H1 (cell line): ENCODE measurements at regions not wholly inside any gene's neighbourhood (a gene's known extent, or its start where the extent isn't known, plus 50 kb on each side); places are given as distances from the start of the nearest gene placed in this dataset.

ENCODE experiments used
- CTCF ChIA-PET: fragments of 300-600 bp; sonication (Branson Sonifier 250); formaldehyde crosslinking; loops from one replicate; lab custom pipeline; 2021; ENCODE audit not compliant: partially characterized antibody; lab: Charles Lee
- POLR2A ChIA-PET: fragments of 300-600 bp; sonication (Branson Sonifier 250); formaldehyde crosslinking; loops from one replicate; lab custom pipeline; 2021; ENCODE audit warnings: inconsistent platforms; ENCODE audit not compliant: partially characterized antibody; lab: Charles Lee
- DNase-seq, 2 experiments: peaks; one replicate each; pipeline versions ENCODE4 v3.0.0 to v3.0.0-alpha.2; 2010 to 2022; ENCODE audit warnings: low spot score in 2 of 2, low read depth in 1 of 2, mixed read lengths in 1 of 2
- FAIRE-seq: peaks from 2 replicates; lab custom pipeline; 2011; peaks lifted over from hg19 to GRCh38; lab: Jason Lieb, UNC
- H2AFZ ChIP-seq: 2 replicates; pipeline ENCODE4 v1.8.1; 2012; ENCODE audit warnings: low read length, inconsistent platforms
- H2AK5ac ChIP-seq: 2 replicates; pipeline ENCODE4 v1.6.1; 2013; ENCODE audit warnings: low read depth, low read length
- H2BK120ac ChIP-seq: replicated peaks from 2 replicates; pipeline ENCODE3; 2013; ENCODE audit warnings: low read depth, low read length, inconsistent platforms
- H2BK12ac ChIP-seq: 2 replicates; pipeline ENCODE4 v1.6.1; 2013; ENCODE audit warnings: low read depth, low read length
- H2BK15ac ChIP-seq: 2 replicates; pipeline ENCODE4 v1.6.1; 2013; ENCODE audit warnings: low read length
- H2BK20ac ChIP-seq: 2 replicates; pipeline ENCODE4 v1.6.1; 2013; ENCODE audit warnings: low read length
- H2BK5ac ChIP-seq: 2 replicates; pipeline ENCODE4 v1.6.1; 2013; ENCODE audit warnings: low read depth, low read length
- H3K14ac ChIP-seq: 2 replicates; pipeline ENCODE4 v1.6.1; 2013; ENCODE audit warnings: inconsistent platforms; ENCODE audit not compliant: insufficient read length
- H3K18ac ChIP-seq: 2 replicates; pipeline ENCODE4 v1.6.1; 2013; ENCODE audit warnings: low read length; ENCODE audit errors: extremely low read depth
- H3K23ac ChIP-seq: 2 replicates; pipeline ENCODE4 v1.6.1; 2013; ENCODE audit warnings: inconsistent platforms; ENCODE audit not compliant: insufficient read length
- H3K23me2 ChIP-seq: 2 replicates; pipeline ENCODE4 v1.6.1; 2013; ENCODE audit warnings: low read depth, low read length
- H3K27ac ChIP-seq: 2 replicates; pipeline ENCODE4 v1.6.1; 2011; ENCODE audit warnings: low read depth, low read length, inconsistent platforms
- H3K27me3 ChIP-seq, 4 experiments: replicated peaks in 1 of 4; 1 replicate in 1 of 4; 2 replicates in 3 of 4; pipeline versions ENCODE4 v1.6.1 to v1.8.1; 2011 to 2013; ENCODE audit warnings: low read length in 3 of 4, mild to moderate bottlenecking in 3 of 4, inconsistent platforms in 2 of 4, mixed read lengths in 2 of 4, moderate library complexity in 1 of 4; ENCODE audit not compliant: control insufficient read depth in 3 of 4, insufficient read depth in 3 of 4; ENCODE audit errors: extremely low read depth in 1 of 4
- H3K36me3 ChIP-seq, 4 experiments: 2 replicates each; pipeline versions ENCODE4 v1.6.1 to v1.8.1; 2011 to 2013; ENCODE audit warnings: mild to moderate bottlenecking in 4 of 4, low read length in 3 of 4, moderate library complexity in 2 of 4, control low read depth in 1 of 4, inconsistent platforms in 1 of 4; ENCODE audit not compliant: insufficient read depth in 4 of 4, control insufficient read depth in 2 of 4
- H3K4ac ChIP-seq: replicated peaks from 2 replicates; pipeline ENCODE3; 2013; ENCODE audit warnings: low read length, low read depth, mixed read lengths, inconsistent platforms; ENCODE audit not compliant: insufficient read length
- H3K4me1 ChIP-seq, 4 experiments: replicated peaks in 1 of 4; 1 replicate in 1 of 4; 2 replicates in 3 of 4; pipeline versions ENCODE4 v1.6.1 to v1.8.1; 2011 to 2013; ENCODE audit warnings: low read length in 3 of 4, inconsistent platforms in 2 of 4, mixed read lengths in 1 of 4; ENCODE audit not compliant: insufficient read depth in 4 of 4, control insufficient read depth in 3 of 4
- H3K4me2 ChIP-seq, 2 experiments: 2 replicates each; pipeline versions ENCODE4 v1.6.1 to v1.8.1; 2011 to 2013; ENCODE audit warnings: low read depth in 2 of 2, low read length in 2 of 2, control low read depth in 1 of 2, inconsistent platforms in 1 of 2, mild to moderate bottlenecking in 1 of 2; ENCODE audit not compliant: insufficient read depth in 1 of 2
- H3K4me3 ChIP-seq, 4 experiments: fragments of 200-600, 300-600 bp in 1 of 4; sonication (generic), shearing (Covaris generic), sonication (Bioruptor Twin) in 1 of 4; 2 replicates each; pipeline versions ENCODE4 v1.5.1 to v1.8.1; 2011 to 2016; ENCODE audit warnings: low read length in 4 of 4, low read depth in 3 of 4, control low read depth in 2 of 4, inconsistent platforms in 2 of 4, mild to moderate bottlenecking in 2 of 4, mixed read lengths in 1 of 4, moderate library complexity in 1 of 4; ENCODE audit not compliant: insufficient read depth in 2 of 4; ENCODE audit errors: extremely low read depth in 1 of 4
- H3K56ac ChIP-seq: replicated peaks from 2 replicates; pipeline ENCODE3; 2013; ENCODE audit warnings: low read depth, mild to moderate bottlenecking, mixed read lengths, low read length, inconsistent platforms; ENCODE audit not compliant: insufficient read length
- H3K79me1 ChIP-seq: 2 replicates; pipeline ENCODE4 v1.6.1; 2013; ENCODE audit warnings: low read depth, low read length, control low read depth
- H3K79me2 ChIP-seq, 2 experiments: 2 replicates each; pipeline versions ENCODE4 v1.6.1 to v1.8.1; 2012 to 2013; ENCODE audit warnings: low read length in 2 of 2, mild to moderate bottlenecking in 2 of 2, inconsistent platforms in 1 of 2; ENCODE audit not compliant: insufficient read depth in 2 of 2, control insufficient read depth in 1 of 2
- H3K9ac ChIP-seq, 4 experiments: replicated peaks in 1 of 4; 1 replicate in 1 of 4; 2 replicates in 3 of 4; pipeline versions ENCODE4 v1.6.1 to v1.8.1; 2011 to 2013; ENCODE audit warnings: low read depth in 3 of 4, low read length in 3 of 4, control low read depth in 2 of 4, mild to moderate bottlenecking in 2 of 4, moderate library complexity in 2 of 4, inconsistent platforms in 1 of 4; ENCODE audit errors: extremely low read depth in 1 of 4
- H3K9me3 ChIP-seq, 2 experiments: 2 replicates each; pipeline versions ENCODE4 v1.6.1 to v1.8.1; 2012 to 2013; ENCODE audit warnings: mild to moderate bottlenecking in 2 of 2, moderate library complexity in 2 of 2, control low read depth in 1 of 2, inconsistent platforms in 1 of 2, low read depth in 1 of 2, low read length in 1 of 2, mixed read lengths in 1 of 2; ENCODE audit not compliant: insufficient read depth in 2 of 2
- H4K20me1 ChIP-seq, 2 experiments: replicated peaks in 1 of 2; 2 replicates each; pipeline versions ENCODE3 to v1.8.1; 2011 to 2013; ENCODE audit warnings: inconsistent platforms in 2 of 2, low read length in 2 of 2, mild to moderate bottlenecking in 1 of 2; ENCODE audit not compliant: insufficient read depth in 2 of 2, control insufficient read depth in 1 of 2
- H4K5ac ChIP-seq: 2 replicates; pipeline ENCODE4 v1.6.1; 2013; ENCODE audit warnings: low read length, low read depth, mixed read lengths, inconsistent platforms; ENCODE audit not compliant: insufficient read length
- H4K8ac ChIP-seq: 2 replicates; pipeline ENCODE4 v1.8.0; 2013; ENCODE audit warnings: mild to moderate bottlenecking, moderate library complexity, low read length, inconsistent platforms; ENCODE audit not compliant: insufficient read depth; ENCODE audit errors: extremely low read depth
- H4K91ac ChIP-seq: replicated peaks from 2 replicates; pipeline ENCODE3; 2013; ENCODE audit warnings: low read length, mixed read lengths, inconsistent platforms; ENCODE audit not compliant: insufficient read length
- BACH1 ChIP-seq: IDR thresholded peaks from 2 replicates; pipeline ENCODE4 v1.6.1; 2012; ENCODE audit warnings: low read length, improper control_type of control experiment
- BCL11A ChIP-seq, 2 experiments: IDR thresholded peaks; one replicate each; pipeline ENCODE4 v1.6.1; 2011; ENCODE audit warnings: low read depth in 2 of 2, low read length in 2 of 2, mild to moderate bottlenecking in 2 of 2
- CHD1 ChIP-seq: IDR thresholded peaks from 2 replicates; pipeline ENCODE4 v1.6.1; 2012; ENCODE audit warnings: low read depth, low read length, improper control_type of control experiment
- EP300 ChIP-seq, 2 experiments: IDR thresholded peaks; 1 replicate in 1 of 2; 2 replicates in 1 of 2; pipeline ENCODE4 v1.6.1; 2011 to 2012; ENCODE audit warnings: low read depth in 2 of 2, low read length in 2 of 2, mild to moderate bottlenecking in 2 of 2, borderline replicate concordance in 1 of 2, inconsistent platforms in 1 of 2, moderate library complexity in 1 of 2
- HDAC6 ChIP-seq: IDR thresholded peaks from one replicate; pipeline ENCODE4 v1.7.1; 2012; ENCODE audit warnings: low read depth, mild to moderate bottlenecking, inconsistent platforms, low read length, moderate library complexity
- SIRT6 ChIP-seq: IDR thresholded peaks from one replicate; pipeline ENCODE4 v1.7.1; 2012; ENCODE audit warnings: low read length, inconsistent platforms
- SP2 ChIP-seq: IDR thresholded peaks from 2 replicates; pipeline ENCODE4 v1.6.1; 2012; ENCODE audit warnings: mild to moderate bottlenecking, low read length, inconsistent platforms
- TAF1 ChIP-seq: IDR thresholded peaks from 2 replicates; pipeline ENCODE4 v1.6.1; 2011; ENCODE audit warnings: mild to moderate bottlenecking, low read depth, low read length
- TAF7 ChIP-seq: optimal IDR thresholded peaks from 2 replicates; pipeline ENCODE3; 2011; ENCODE audit warnings: low read depth, mild to moderate bottlenecking, inconsistent platforms, low read length, moderate library complexity, borderline replicate concordance
- TCF12 ChIP-seq: IDR thresholded peaks from 2 replicates; pipeline ENCODE4 v1.6.1; 2011; ENCODE audit warnings: low read depth, mild to moderate bottlenecking, low read length
- WGBS, 2 experiments: shearing (Covaris generic) in 1 of 2; methylation state at CpG; one replicate each; pipeline versions ENCODE4 v1.1.6 to v1.1.7; 2013 to 2015; ENCODE audit warnings: low lambda C conversion rate in 2 of 2, mixed read lengths in 2 of 2, inconsistent platforms in 1 of 2, low coverage in 1 of 2, missing lambda C conversion rate in 1 of 2; ENCODE audit not compliant: insufficient replicate concordance in 2 of 2, insufficient coverage in 1 of 2, insufficient read length in 1 of 2; ENCODE audit errors: extremely low coverage in 1 of 2, missing lambda C conversion rate in 1 of 2; 5-methylcytosine and 5-hydroxymethylcytosine counted together
- TF ChIP-seq, protein P1 (sequence below): IDR thresholded peaks from 2 replicates; pipeline ENCODE4 v1.6.1; 2011; ENCODE audit warnings: low read depth, mild to moderate bottlenecking, low read length; ENCODE audit not compliant: insufficient read depth

- no peaks in the 10 kb centered on the region for H3K36me3 ChIP-seq
- no peak overlapping the region for H3K4ac ChIP-seq
- no peaks in the 10 kb centered on the region for H3K23me2 ChIP-seq
- no peaks in the 10 kb centered on the region for H3K79me2 ChIP-seq
- no peak overlapping the region for H3K4me3 ChIP-seq
- H3K23ac ChIP-seq: no peak overlapping the region
- no peak overlapping the region for H3K14ac ChIP-seq
- H2BK120ac ChIP-seq: no peak overlapping the region
- H3K18ac ChIP-seq: no peak overlapping the region
- H3K4me1 ChIP-seq: peaks cover 0 to 5% (median 0%) of the 10 kb centered on the region in 4 experiments; a peak in 1 of 7 replicates
- no peak overlapping the region for H2AFZ ChIP-seq
- no peak overlapping the region for H3K9ac ChIP-seq
- no peak overlapping the region for H2BK5ac ChIP-seq
- CTCF ChIA-PET: interaction anchor here (0.6 to 0.7 kb wide), 3 partner anchors 42 to 585 kb away, joined by 3 read pairs; no protein-coding TSS in a partner anchor
- no peak overlapping the region for H3K56ac ChIP-seq
- no peak overlapping the region for H2BK20ac ChIP-seq
- H3K4me2 ChIP-seq: no peak overlapping the region
- 100% methylated on average over 1 of the region's 1 CpG; no CpG with 5 or more reads in 1 of the 2 experiments for WGBS, 2 experiments
- DNase-seq (no peak), FAIRE-seq (no peak)
- H3K27ac ChIP-seq: no peak overlapping the region
- no peak overlapping the region for H2AK5ac ChIP-seq
- TF ChIP-seq TCF12: no peak
- no peak for TF ChIP-seq BACH1
- TF ChIP-seq, protein P1, sequence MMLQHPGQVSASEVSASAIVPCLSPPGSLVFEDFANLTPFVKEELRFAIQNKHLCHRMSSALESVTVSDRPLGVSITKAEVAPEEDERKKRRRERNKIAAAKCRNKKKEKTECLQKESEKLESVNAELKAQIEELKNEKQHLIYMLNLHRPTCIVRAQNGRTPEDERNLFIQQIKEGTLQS: no peak
- TF ChIP-seq SP2: no peak
- TF ChIP-seq TAF1: no peak
- no peak for TF ChIP-seq SIRT6
- no peak for TF ChIP-seq BCL11A (IDR thresholded peaks at IDR 0.05; ENCODE audit: low read depth in 2 of 2, low read length in 2 of 2)
- no peak for TF ChIP-seq TAF7
- no peak for TF ChIP-seq EP300 (IDR thresholded peaks at IDR 0.05; ENCODE audit: borderline replicate concordance in 1 of 2, low read depth in 2 of 2, low read length in 2 of 2)
- no peak for TF ChIP-seq CHD1
- no peak for TF ChIP-seq HDAC6
- H3K79me1 ChIP-seq: no peaks in the 10 kb centered on the region
- no peaks in the 10 kb centered on the region for H3K9me3 ChIP-seq
- no peak overlapping the region for H4K5ac ChIP-seq
- no peaks in the 10 kb centered on the region for H4K20me1 ChIP-seq
- no peak overlapping the region for H4K8ac ChIP-seq
- H2BK12ac ChIP-seq: no peak overlapping the region
- no peak overlapping the region for H2BK15ac ChIP-seq
- no peaks in the 10 kb centered on the region for H3K27me3 ChIP-seq
- H4K91ac ChIP-seq: no peak overlapping the region
- POLR2A ChIA-PET: no interaction called here
Measured at GRCh38 chrX:100085846-100086245, 324.2 kb downstream of the PCDH19 start.
